Right lobe of liver (tissue), 6 donors: ENCODE measurements at regions not wholly inside any gene's neighbourhood (a gene's known extent, or its start where the extent isn't known, plus 50 kb on each side); places are given as distances from the start of the nearest gene placed in this dataset.

Source experiments
- ATAC-seq, 4 donors: fragments of 200-7000 bp; cut with Tn5 transposase; one replicate each; pipeline ENCODE4 v1.9.1; 2020; ENCODE audit warnings: mild to moderate bottlenecking in 4 of 4, moderate library complexity in 4 of 4
- DNase-seq, 3 donors: peaks; one replicate each; pipeline ENCODE4 v3.0.0-alpha.2; 2020
- H3K27ac ChIP-seq, 3 donors: fragments of 200-600 bp; one replicate each; pipeline ENCODE4 v1.8.0; 2022
- H3K27me3 ChIP-seq, 2 donors: fragments of 200-600 bp; one replicate each; pipeline ENCODE4 v1.8.0; 2022
- H3K36me3 ChIP-seq, 4 donors: fragments of 200-600 bp; sonication (generic) in 1 of 4; one replicate each; pipeline versions ENCODE4 v1.5.1 to v1.8.0; 2017 to 2022; ENCODE audit warnings: control low read depth in 1 of 4
- H3K4me1 ChIP-seq, 4 donors: fragments of 200-600 bp; sonication (generic) in 1 of 4; one replicate each; pipeline versions ENCODE4 v1.5.1 to v1.8.0; 2017 to 2022; ENCODE audit warnings: control low read depth in 1 of 4
- H3K4me3 ChIP-seq, 3 donors: fragments of 200-600 bp; one replicate each; pipeline ENCODE4 v1.8.0; 2022
- H3K9me3 ChIP-seq, 4 donors: fragments of 200-600 bp; sonication (generic) in 1 of 4; one replicate each; pipeline versions ENCODE4 v1.5.1 to v1.8.0; 2017 to 2022; ENCODE audit warnings: control low read depth in 1 of 4
- POLR2A ChIP-seq: fragments of 450-650 bp; IDR thresholded peaks from one replicate; pipeline ENCODE4 v1.6.1; 2017; ENCODE audit warnings: antibody characterized with exemption, mild to moderate bottlenecking
- WGBS: methylation state at CpG from one replicate; pipeline ENCODE4 v1.1.6; 2018; ENCODE audit warnings: low coverage, low lambda C conversion rate; ENCODE audit not compliant: insufficient coverage; ENCODE audit errors: missing lambda C conversion rate; 5-methylcytosine and 5-hydroxymethylcytosine counted together
- intact Hi-C, 2 donors: fragments of 100-400 bp; cut with DNase I; formaldehyde crosslinking; loops; one replicate each; pipeline versions ENCODE4 v1.11.2 to v1.14.1; 2022
- TF ChIP-seq, protein P1 (sequence below), 4 donors: fragments of 200-600 bp in 3 of 4; fragments of 450-650 bp in 1 of 4; IDR thresholded peaks; one replicate each; pipeline versions ENCODE4 v1.5.1 to v1.8.0; 2016 to 2022; ENCODE audit warnings: antibody characterized with exemption in 4 of 4, mild to moderate bottlenecking in 2 of 4
- donor health status: DM: no; HTN: yes; CAD: no.
- donor health status: DM: no; HTN: no; CAD: no.
- donor health status: DM: no; HTN: no; CAD: no.
- donor health status: DM: no; HTN: yes; CAD: no.
- donor health status: DM: no; HTN: yes; CAD: no.

DNA sequence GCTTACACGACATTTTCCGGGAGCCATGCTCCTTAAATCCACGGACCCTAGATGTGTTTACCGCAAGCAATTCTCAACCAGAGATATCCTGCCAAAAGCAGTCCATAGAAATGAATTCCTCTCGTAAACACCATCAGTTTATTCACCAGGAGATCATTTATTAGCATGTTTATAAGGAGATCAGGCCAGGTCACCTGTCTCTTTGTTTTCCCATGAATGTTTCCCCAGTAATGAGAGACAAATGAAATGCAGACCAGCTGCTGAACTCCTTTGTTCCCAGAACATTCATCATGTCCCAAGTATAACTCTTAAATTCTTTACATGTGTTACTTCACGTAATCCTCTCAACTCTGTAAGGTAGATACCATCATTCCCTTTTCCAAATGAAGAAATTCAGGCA is 137.1 kb downstream of the DDX53 start:
- 65% methylated on average over 6 of the region's 6 CpGs for WGBS
- H3K4me1 ChIP-seq = no peaks in the 10 kb centered on the region

DNA sequence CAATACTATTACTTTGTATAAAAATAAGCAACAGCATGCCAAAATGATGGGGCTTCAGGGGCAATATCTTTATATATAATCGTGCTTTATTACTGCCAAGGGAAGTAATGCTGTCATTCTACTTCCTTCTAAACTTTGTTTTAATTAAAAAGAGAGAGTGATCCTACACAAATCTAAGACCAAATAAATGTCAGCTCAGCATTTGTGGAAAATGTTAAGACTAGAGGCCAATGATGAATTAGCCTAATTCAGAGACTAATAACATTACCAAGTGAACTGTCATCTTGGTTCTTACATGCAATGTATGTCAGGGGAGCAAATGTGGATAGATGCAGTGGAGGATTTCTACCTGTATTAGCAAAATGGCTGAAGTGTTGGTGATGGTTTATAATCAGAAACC is 166.4 kb upstream of the PTCHD1 start:
- intact Hi-C loops = no loop called here
- Histone ChIP-seq H3K27ac (no peak overlapping the region), H3K9me3 (no peaks in the 10 kb centered on the region), H3K36me3 (no peaks in the 10 kb centered on the region), H3K27me3 (no peaks in the 10 kb centered on the region), H3K4me1 (no peaks in the 10 kb centered on the region), H3K4me3 (no peak overlapping the region)
- TF ChIP-seq, protein P1, sequence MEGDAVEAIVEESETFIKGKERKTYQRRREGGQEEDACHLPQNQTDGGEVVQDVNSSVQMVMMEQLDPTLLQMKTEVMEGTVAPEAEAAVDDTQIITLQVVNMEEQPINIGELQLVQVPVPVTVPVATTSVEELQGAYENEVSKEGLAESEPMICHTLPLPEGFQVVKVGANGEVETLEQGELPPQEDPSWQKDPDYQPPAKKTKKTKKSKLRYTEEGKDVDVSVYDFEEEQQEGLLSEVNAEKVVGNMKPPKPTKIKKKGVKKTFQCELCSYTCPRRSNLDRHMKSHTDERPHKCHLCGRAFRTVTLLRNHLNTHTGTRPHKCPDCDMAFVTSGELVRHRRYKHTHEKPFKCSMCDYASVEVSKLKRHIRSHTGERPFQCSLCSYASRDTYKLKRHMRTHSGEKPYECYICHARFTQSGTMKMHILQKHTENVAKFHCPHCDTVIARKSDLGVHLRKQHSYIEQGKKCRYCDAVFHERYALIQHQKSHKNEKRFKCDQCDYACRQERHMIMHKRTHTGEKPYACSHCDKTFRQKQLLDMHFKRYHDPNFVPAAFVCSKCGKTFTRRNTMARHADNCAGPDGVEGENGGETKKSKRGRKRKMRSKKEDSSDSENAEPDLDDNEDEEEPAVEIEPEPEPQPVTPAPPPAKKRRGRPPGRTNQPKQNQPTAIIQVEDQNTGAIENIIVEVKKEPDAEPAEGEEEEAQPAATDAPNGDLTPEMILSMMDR (IDR thresholded peaks at IDR 0.05) = no peak
- TF ChIP-seq POLR2A = no peak
- WGBS = 14% methylated on average over 1 of the region's 1 CpG
- no peak for DNase-seq
- ATAC-seq = no peak

More for the DNA sequence above, 137.1 kb downstream of the DDX53 start:
- H3K27ac ChIP-seq = no peak overlapping the region
- DNase-seq (no peak), ATAC-seq (no peak)
- H3K9me3 ChIP-seq = no peaks in the 10 kb centered on the region
- H3K4me3 ChIP-seq = no peak overlapping the region
- no peak for TF ChIP-seq POLR2A
- TF ChIP-seq, protein P1 (IDR thresholded peaks at IDR 0.05) = no peak
- intact Hi-C loops = no loop called here
- H3K27me3 ChIP-seq = no peaks in the 10 kb centered on the region
- no peaks in the 10 kb centered on the region for H3K36me3 ChIP-seq

DNA sequence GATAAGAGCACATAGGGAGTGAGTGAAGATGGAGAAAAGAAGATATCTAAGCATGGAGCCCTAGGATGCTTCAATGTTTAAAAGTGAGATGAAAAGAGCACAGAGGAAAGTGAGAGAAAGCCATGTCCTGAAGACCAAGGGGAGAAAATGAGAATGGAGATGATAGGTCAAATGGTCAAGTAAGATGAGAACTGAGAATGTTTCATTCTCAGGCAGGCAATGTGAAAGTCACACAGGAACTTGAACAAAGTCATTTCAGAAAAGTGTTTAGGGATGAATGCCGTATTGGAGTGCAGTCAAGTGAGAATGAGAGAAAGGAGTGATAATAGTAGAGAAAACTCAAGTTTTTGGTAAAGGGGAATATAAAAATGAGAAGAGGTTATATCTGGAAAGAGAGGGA is 148.7 kb upstream of the PTCHD1 start:
- Histone ChIP-seq H3K27me3 (no peaks in the 10 kb centered on the region), H3K36me3 (no peaks in the 10 kb centered on the region), H3K4me3 (no peak overlapping the region), H3K9me3 (no peaks in the 10 kb centered on the region), H3K4me1 (no peaks in the 10 kb centered on the region), H3K27ac (no peak overlapping the region)
- no peak for ATAC-seq
- no peak for DNase-seq
- WGBS = 44% methylated on average over 1 of the region's 1 CpG
- intact Hi-C loops = no loop called here
- TF ChIP-seq POLR2A = no peak
- TF ChIP-seq, protein P1 (IDR thresholded peaks at IDR 0.05) = no peak

DNA sequence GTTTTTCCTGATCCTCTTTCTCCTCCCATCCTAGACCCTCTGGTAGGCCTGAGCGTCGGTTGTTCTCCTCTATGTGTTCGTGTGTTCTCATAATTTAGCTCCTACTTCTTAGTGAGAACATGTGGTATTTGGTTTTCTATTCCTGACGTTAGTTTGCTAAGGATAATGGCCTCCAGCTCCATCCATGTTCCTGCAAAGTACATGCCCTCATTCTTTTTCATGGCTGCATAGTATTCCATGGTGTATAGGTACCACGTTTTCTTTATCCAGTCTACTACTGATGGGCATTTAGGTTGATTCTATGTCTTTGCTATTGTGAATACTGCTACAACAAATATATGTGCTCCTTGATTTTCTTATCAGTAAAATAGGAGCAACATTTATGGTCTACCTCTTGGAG is 146.8 kb upstream of the PTCHD1 start:
- Histone ChIP-seq H3K4me1 (no peaks in the 10 kb centered on the region), H3K4me3 (no peak overlapping the region), H3K27me3 (no peaks in the 10 kb centered on the region), H3K9me3 (no peaks in the 10 kb centered on the region), H3K36me3 (no peaks in the 10 kb centered on the region), H3K27ac (no peak overlapping the region)
- DNase-seq (no peak), ATAC-seq (no peak)
- TF ChIP-seq, protein P1 (IDR thresholded peaks at IDR 0.05) = no peak
- no peak for TF ChIP-seq POLR2A
- intact Hi-C loops = no loop called here
- 52% methylated on average over 5 of the region's 5 CpGs for WGBS
